ENCODE measurements at regions not wholly inside any gene's neighbourhood (a gene's known extent, or its start where the extent isn't known, plus 50 kb on each side); places are given as distances from the start of the nearest gene placed in this dataset.

- no peak for TF ChIP-seq POLR2A (IDR thresholded peaks at IDR 0.05)
- TF ChIP-seq CTCF (IDR thresholded peaks at IDR 0.05) = no peak
Observed at GRCh38 chrX:10380300-10380699, 223.5 kb downstream of the CLCN4 start.

Measured in prostate gland (tissue), 2 donors.